Prostate gland (tissue), 2 donors: ENCODE measurements at regions not wholly inside any gene's neighbourhood (a gene's known extent, or its start where the extent isn't known, plus 50 kb on each side); places are given as distances from the start of the nearest gene placed in this dataset.

ENCODE experiments used
- DNase-seq: peaks from one replicate; pipeline ENCODE4 v3.0.0-alpha.2; 2019; ENCODE audit warnings: low spot score
- H3K27ac ChIP-seq, 2 donors: fragments of 200-600 bp; sonication (generic); 2 replicates each; pipeline ENCODE4 v1.5.1; 2017 to 2019
- H3K27me3 ChIP-seq: fragments of 200-600 bp; sonication (generic); replicated peaks from 2 replicates; pipeline ENCODE4 v1.5.1; 2019; ENCODE audit not compliant: insufficient read depth
- H3K36me3 ChIP-seq, 2 donors: fragments of 200-600 bp; sonication (generic); 1 replicate in 1 of 2; 2 replicates in 1 of 2; pipeline versions ENCODE4 v1.5.1 to v1.8.1; 2017 to 2019
- H3K4me1 ChIP-seq: fragments of 200-600 bp; sonication (generic); replicated peaks from 2 replicates; pipeline ENCODE4 v1.5.1; 2019
- H3K4me3 ChIP-seq, 2 donors: fragments of 200-600 bp; sonication (generic); 2 replicates each; pipeline ENCODE4 v1.5.1; 2017 to 2019
- H3K9me3 ChIP-seq: fragments of 200-600 bp; sonication (generic); 2 replicates; pipeline ENCODE4 v1.5.1; 2017
- CTCF ChIP-seq, 4 experiments: fragments of 200-600 bp in 2 of 4; fragments of 450-650 bp in 2 of 4; sonication (generic) in 2 of 4; IDR thresholded peaks; 1 replicate in 3 of 4; 2 replicates in 1 of 4; pipeline ENCODE4 v1.5.1; 2016 to 2019; ENCODE audit warnings: antibody characterized with exemption in 4 of 4, mild to moderate bottlenecking in 2 of 4, moderate library complexity in 2 of 4
- POLR2A ChIP-seq: fragments of 450-650 bp; IDR thresholded peaks from one replicate; pipeline ENCODE4 v1.6.1; 2016; ENCODE audit warnings: antibody characterized with exemption, mild to moderate bottlenecking
- POLR2AphosphoS5 ChIP-seq: sonication (generic); formaldehyde crosslinking; IDR thresholded peaks from one replicate; pipeline ENCODE4 v1.6.1; 2017; ENCODE audit warnings: antibody characterized with exemption
- WGBS: methylation state at CpG from one replicate; pipeline ENCODE4 v1.1.5; 2018; 5-methylcytosine and 5-hydroxymethylcytosine counted together
- intact Hi-C: fragments of 100-400 bp; cut with DNase I; formaldehyde crosslinking; loops from one replicate; pipeline ENCODE4 v1.14.2; 2022

GRCh38 chr2:83742117-83742782 is 716.8 kb downstream of the SUCLG1 start:
- H3K4me3 ChIP-seq: no peak overlapping the region
- H3K27ac ChIP-seq: no peak overlapping the region
- no peaks in the 10 kb centered on the region for H3K36me3 ChIP-seq
- TF ChIP-seq POLR2A: no peak
- TF ChIP-seq POLR2AphosphoS5: no peak
- no peak for TF ChIP-seq CTCF (IDR thresholded peaks at IDR 0.05)
- intact Hi-C loops: no loop called here
- no peak for DNase-seq
- WGBS: 25% methylated on average over 2 of the region's 2 CpGs
- no peaks in the 10 kb centered on the region for H3K9me3 ChIP-seq
- H3K27me3 ChIP-seq: no peaks in the 10 kb centered on the region
- H3K4me1 ChIP-seq: no peaks in the 10 kb centered on the region

DNA sequence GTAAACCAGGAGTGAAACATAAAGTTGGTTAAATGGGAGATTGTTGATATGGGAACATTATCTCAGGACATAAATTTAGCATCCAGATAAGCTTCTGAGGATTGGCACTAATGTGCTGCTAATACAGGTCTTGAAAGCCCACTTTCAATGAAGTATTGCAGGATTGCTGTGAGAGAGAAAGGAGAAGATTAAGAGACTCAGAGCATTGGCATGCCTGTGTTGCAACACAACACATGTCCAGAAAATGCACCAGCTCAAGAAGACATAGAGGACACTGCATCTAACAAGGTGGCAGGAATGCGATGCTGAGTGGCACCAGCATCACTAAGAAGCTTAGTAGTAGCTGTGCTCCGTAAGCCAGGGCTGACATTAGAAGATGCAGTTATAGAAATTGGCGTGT is 728.9 kb downstream of the SUCLG1 start:
- Histone ChIP-seq H3K4me1 (no peaks in the 10 kb centered on the region), H3K9me3 (no peaks in the 10 kb centered on the region), H3K27ac (no peak overlapping the region), H3K4me3 (no peak overlapping the region), H3K36me3 (no peaks in the 10 kb centered on the region), H3K27me3 (no peaks in the 10 kb centered on the region)
- intact Hi-C loops: no loop called here
- WGBS: 89% methylated on average over 3 of the region's 3 CpGs
- no peak for TF ChIP-seq POLR2AphosphoS5
- no peak for TF ChIP-seq POLR2A
- TF ChIP-seq CTCF (IDR thresholded peaks at IDR 0.05): no peak
- no peak for DNase-seq

- intact Hi-C loops: no loop called here
- DNase-seq: no peak
- Histone ChIP-seq H3K27ac (no peak overlapping the region), H3K36me3 (no peaks in the 10 kb centered on the region), H3K4me3 (no peak overlapping the region), H3K27me3 (no peaks in the 10 kb centered on the region), H3K9me3 (no peaks in the 10 kb centered on the region), H3K4me1 (no peaks in the 10 kb centered on the region)
- TF ChIP-seq CTCF (IDR thresholded peaks at IDR 0.05) (no peak), POLR2A (no peak), POLR2AphosphoS5 (no peak)
Observed at GRCh38 chr2:83725735-83726134, 733.3 kb downstream of the SUCLG1 start.

DNA sequence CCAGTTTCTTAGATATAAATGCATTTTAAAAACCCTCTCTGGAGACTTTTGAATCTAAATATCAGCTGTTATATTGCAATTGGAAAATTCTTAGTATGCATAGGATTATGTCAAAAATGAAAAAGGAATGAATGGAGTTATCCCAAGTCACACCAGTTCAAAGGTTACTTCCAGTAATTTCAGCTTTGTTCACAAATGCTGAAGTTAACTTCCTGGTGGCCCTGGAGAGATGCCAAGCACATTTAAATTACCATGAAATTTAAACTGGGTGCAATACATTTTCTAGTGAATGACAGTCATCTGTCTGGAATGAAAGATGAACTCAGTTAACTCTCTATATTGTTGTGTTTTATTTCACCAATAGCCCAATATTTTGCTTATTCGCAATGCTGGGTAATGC is 753.9 kb downstream of the SUCLG1 start:
- intact Hi-C loops: no loop called here
- no peaks in the 10 kb centered on the region for H3K4me1 ChIP-seq
- H3K4me3 ChIP-seq: no peak overlapping the region
- DNase-seq: no peak
- no peaks in the 10 kb centered on the region for H3K9me3 ChIP-seq
- no peaks in the 10 kb centered on the region for H3K36me3 ChIP-seq
- no peak for TF ChIP-seq POLR2A
- TF ChIP-seq POLR2AphosphoS5: no peak
- TF ChIP-seq CTCF (IDR thresholded peaks at IDR 0.05): no peak
- no peaks in the 10 kb centered on the region for H3K27me3 ChIP-seq
- WGBS: 97% methylated on average over 1 of the region's 1 CpG
- no peak overlapping the region for H3K27ac ChIP-seq

- Histone ChIP-seq H3K4me1 (no peaks in the 10 kb centered on the region), H3K36me3 (no peaks in the 10 kb centered on the region), H3K27me3 (no peaks in the 10 kb centered on the region), H3K27ac (no peak overlapping the region), H3K9me3 (no peaks in the 10 kb centered on the region), H3K4me3 (no peak overlapping the region)
- DNase-seq: no peak
- TF ChIP-seq CTCF (IDR thresholded peaks at IDR 0.05) (no peak), POLR2A (no peak), POLR2AphosphoS5 (no peak)
- WGBS: 85% methylated on average over 1 of the region's 1 CpG
- intact Hi-C loops: no loop called here
Observed at GRCh38 chr2:83703598-83703997, 755.5 kb downstream of the SUCLG1 start.
